IPS-20b (cell line): ENCODE measurements at regions not wholly inside any gene's neighbourhood (a gene's known extent, or its start where the extent isn't known, plus 50 kb on each side); places are given as distances from the start of the nearest gene placed in this dataset.

ENCODE experiments used
- H3K27ac ChIP-seq: one replicate; pipeline ENCODE4 v1.5.1; 2013; ENCODE audit warnings: low read length
- H3K27me3 ChIP-seq: 2 replicates; pipeline ENCODE4 v1.6.1; 2013; ENCODE audit warnings: mild to moderate bottlenecking, low read length, inconsistent platforms; ENCODE audit not compliant: insufficient read depth
- H3K36me3 ChIP-seq: 2 replicates; pipeline ENCODE4 v1.6.1; 2013; ENCODE audit warnings: low read depth, mild to moderate bottlenecking, inconsistent platforms, low read length, moderate library complexity; ENCODE audit not compliant: insufficient read depth
- H3K4me1 ChIP-seq: 2 replicates; pipeline ENCODE4 v1.6.1; 2013; ENCODE audit warnings: mild to moderate bottlenecking, control low read depth, inconsistent platforms, low read length, moderate library complexity; ENCODE audit not compliant: insufficient read depth
- H3K4me3 ChIP-seq: 2 replicates; pipeline ENCODE4 v1.5.1; 2013; ENCODE audit warnings: mild to moderate bottlenecking, low read length, inconsistent platforms
- H3K9ac ChIP-seq: 2 replicates; pipeline ENCODE4 v1.6.1; 2013; ENCODE audit warnings: low read depth, mild to moderate bottlenecking, inconsistent platforms, low read length, moderate library complexity
- H3K9me3 ChIP-seq: 2 replicates; pipeline ENCODE4 v1.6.1; 2013; ENCODE audit warnings: mild to moderate bottlenecking, low read depth, low read length, inconsistent platforms; ENCODE audit not compliant: insufficient read depth

DNA sequence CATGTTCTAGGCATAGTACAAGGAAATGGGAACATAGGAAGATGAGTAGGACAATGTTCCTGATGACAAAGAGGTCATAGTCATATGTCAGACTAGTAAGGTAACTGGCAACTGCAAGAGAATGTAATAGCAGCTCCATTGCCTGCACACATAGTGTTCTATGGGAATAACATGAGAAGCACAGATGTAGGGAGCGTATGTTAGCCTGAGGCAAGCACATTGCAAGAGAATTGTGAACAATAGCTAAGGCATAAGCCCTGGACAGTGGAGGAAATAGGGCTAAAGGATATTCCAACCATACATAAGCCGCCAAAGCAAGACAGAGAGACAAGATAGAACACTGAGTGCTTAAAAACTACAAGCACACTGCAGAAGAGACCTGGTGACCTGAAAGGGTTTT, 1017.0 kb upstream of the TENM4 start:
- Histone ChIP-seq H3K4me3 (no peak overlapping the region), H3K36me3 (no peaks in the 10 kb centered on the region), H3K4me1 (peaks cover 3% of the 10 kb centered on the region; the same call in 1 of the 2 replicates)

GRCh38 chr11:80455818-80456217, 1015.0 kb upstream of the TENM4 start:
- Histone ChIP-seq H3K27me3 (no peaks in the 10 kb centered on the region), H3K4me3 (no peak overlapping the region), H3K27ac (no peak overlapping the region), H3K9me3 (no peaks in the 10 kb centered on the region), H3K9ac (no peak overlapping the region), H3K4me1 (peaks cover 3% of the 10 kb centered on the region; the same call in 1 of the 2 replicates), H3K36me3 (no peaks in the 10 kb centered on the region)

More for the DNA sequence above, 1017.0 kb upstream of the TENM4 start:
- no peak overlapping the region for H3K27ac ChIP-seq
- no peaks in the 10 kb centered on the region for H3K9me3 ChIP-seq
- H3K27me3 ChIP-seq, result no peaks in the 10 kb centered on the region
- H3K9ac ChIP-seq, result no peak overlapping the region

DNA sequence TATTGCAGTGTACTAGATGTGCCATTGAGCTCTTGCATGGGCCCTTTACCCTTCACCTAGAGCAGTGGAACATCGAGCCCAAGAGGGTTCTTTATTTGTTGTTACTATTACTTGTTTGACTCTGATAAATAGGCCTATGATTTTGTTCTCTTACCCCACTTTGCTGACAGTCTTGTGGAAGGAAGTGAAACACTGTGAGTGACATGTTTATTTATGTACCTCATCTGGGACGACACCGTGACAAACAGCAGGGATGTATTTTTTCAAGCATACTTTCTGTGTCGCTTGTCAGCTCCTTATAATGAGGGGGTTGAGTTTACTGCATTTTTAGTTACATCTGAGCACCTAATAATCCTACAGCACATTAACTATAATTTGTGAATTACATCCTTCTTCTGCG, 1010.3 kb upstream of the TENM4 start:
- Histone ChIP-seq H3K27me3 (no peaks in the 10 kb centered on the region), H3K9me3 (no peaks in the 10 kb centered on the region), H3K36me3 (no peaks in the 10 kb centered on the region), H3K4me3 (no peak overlapping the region), H3K4me1 (peaks cover 1% of the 10 kb centered on the region; the same call in 1 of the 2 replicates), H3K27ac (no peak overlapping the region), H3K9ac (no peak overlapping the region)

DNA sequence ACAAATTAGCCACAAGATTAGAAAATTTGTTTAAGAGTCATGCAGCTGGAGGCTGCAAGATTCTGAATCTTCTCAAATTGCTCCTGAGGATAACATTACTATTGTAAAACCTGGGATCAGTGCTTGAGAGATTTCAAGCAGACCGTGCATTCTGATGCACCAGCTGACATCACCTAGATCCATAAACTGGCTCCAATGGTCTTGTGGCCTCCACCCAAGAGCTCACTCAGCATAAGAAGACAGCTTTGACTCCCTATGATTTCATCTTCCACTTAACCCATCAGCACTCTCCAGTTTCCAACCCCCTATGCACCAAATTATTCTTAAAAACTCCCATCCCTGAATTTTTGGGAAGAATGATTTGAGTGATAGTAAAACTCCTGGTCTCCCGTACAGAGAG, 1007.9 kb upstream of the TENM4 start:
- H3K36me3 ChIP-seq, result no peaks in the 10 kb centered on the region
- H3K4me1 ChIP-seq, result no peaks in the 10 kb centered on the region
- H3K9ac ChIP-seq, result no peak overlapping the region

GRCh38 chr11:80443177-80443576, 1002.3 kb upstream of the TENM4 start:
- Histone ChIP-seq H3K27me3 (no peaks in the 10 kb centered on the region), H3K4me3 (no peak overlapping the region), H3K9ac (no peak overlapping the region), H3K4me1 (no peaks in the 10 kb centered on the region), H3K9me3 (no peaks in the 10 kb centered on the region), H3K27ac (no peak overlapping the region), H3K36me3 (no peaks in the 10 kb centered on the region)

More for the DNA sequence above, 1007.9 kb upstream of the TENM4 start:
- Histone ChIP-seq H3K27me3 (no peaks in the 10 kb centered on the region), H3K4me3 (no peak overlapping the region), H3K27ac (no peak overlapping the region), H3K9me3 (no peaks in the 10 kb centered on the region)

DNA sequence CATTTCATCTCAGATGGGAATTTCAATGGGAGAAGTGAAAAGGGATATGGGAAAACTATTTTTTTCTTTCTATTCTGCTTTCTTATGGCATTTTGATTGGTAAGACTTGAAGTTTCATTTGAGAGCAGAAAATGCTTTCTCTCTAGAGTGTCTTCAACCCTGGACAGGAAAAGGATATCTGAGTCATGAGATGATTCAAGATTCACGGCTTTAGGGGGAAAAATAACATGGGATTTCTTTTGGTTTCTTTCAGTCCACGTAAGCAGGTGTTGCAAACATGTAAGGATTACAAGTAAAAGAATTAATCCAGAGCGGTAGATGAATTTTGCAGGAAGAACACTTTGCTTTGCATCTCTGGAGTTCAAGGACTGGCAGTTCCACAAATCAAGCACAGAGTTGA, 1001.0 kb upstream of the TENM4 start:
- no peak overlapping the region for H3K27ac ChIP-seq
- H3K4me1 ChIP-seq, result no peaks in the 10 kb centered on the region
- no peaks in the 10 kb centered on the region for H3K9me3 ChIP-seq
- no peak overlapping the region for H3K4me3 ChIP-seq
- H3K9ac ChIP-seq, result no peak overlapping the region
- H3K36me3 ChIP-seq, result no peaks in the 10 kb centered on the region
- no peaks in the 10 kb centered on the region for H3K27me3 ChIP-seq

DNA sequence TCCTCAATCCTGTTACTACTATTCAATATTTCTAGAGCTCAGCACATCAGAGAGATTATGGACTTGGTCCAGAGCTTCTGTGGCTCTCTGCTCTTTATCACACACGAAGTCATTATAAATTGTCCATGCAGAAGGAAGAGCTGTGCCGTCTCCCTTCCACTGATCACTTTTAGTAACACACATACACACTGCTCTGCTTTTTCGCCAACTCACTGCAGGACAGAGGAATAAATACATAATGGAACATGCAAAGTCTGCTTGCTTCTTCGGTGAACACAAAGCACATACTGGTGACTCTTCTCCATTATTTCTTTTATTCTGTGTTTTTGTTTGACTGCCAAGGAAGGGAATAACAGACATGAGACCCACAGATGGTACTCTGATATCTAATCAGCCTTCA, 1000.0 kb upstream of the TENM4 start:
- H3K9me3 ChIP-seq, result no peaks in the 10 kb centered on the region
- H3K36me3 ChIP-seq, result no peaks in the 10 kb centered on the region
- H3K4me1 ChIP-seq, result no peaks in the 10 kb centered on the region
- H3K27ac ChIP-seq, result no peak overlapping the region
- H3K4me3 ChIP-seq, result no peak overlapping the region
- H3K27me3 ChIP-seq, result no peaks in the 10 kb centered on the region
- H3K9ac ChIP-seq, result no peak overlapping the region

GRCh38 chr11:80436547-80436946, 995.7 kb upstream of the TENM4 start:
- no peak overlapping the region for H3K9ac ChIP-seq
- no peaks in the 10 kb centered on the region for H3K9me3 ChIP-seq
- H3K4me3 ChIP-seq, result no peak overlapping the region
- H3K4me1 ChIP-seq, result no peaks in the 10 kb centered on the region
- no peaks in the 10 kb centered on the region for H3K36me3 ChIP-seq
- H3K27me3 ChIP-seq, result no peaks in the 10 kb centered on the region
- H3K27ac ChIP-seq, result no peak overlapping the region

DNA sequence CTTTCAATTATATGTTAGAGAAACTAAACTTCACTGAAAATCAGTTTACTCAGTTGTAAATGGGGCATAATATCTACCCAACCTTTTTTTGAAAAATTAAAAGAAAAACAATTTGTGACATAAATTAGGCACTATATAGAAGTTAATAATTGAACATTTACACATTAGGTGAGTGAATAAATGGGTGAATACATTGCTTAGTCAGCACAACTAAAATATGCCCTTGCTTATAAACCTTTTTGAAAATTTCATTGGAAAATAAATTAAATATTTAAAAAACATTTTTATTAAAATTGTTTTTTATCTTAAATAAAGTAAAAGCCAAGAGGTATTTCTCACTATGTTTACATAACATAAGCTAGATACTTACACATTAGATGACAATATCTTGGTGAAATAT, 994.5 kb upstream of the TENM4 start:
- Histone ChIP-seq H3K9ac (no peak overlapping the region), H3K4me3 (no peak overlapping the region), H3K4me1 (no peaks in the 10 kb centered on the region)

DNA sequence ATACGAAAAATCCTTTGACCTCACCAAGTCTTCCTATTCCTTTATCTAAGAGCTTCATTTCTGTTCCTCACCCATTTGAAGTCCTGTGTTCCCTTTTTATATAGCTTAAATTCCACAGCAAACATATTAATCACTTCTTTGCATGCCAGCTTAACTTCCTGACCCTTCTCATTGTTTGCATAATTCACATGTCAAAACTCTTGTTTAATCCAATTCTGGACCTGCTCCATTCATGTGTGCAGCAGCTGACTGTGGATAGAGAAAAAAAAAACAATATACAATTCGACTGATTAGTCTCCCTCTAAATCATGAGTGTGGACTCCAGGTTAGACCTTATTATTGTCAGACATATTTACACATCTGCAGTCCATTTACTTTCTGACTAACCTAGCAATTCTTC, 991.2 kb upstream of the TENM4 start:
- H3K36me3 ChIP-seq, result no peaks in the 10 kb centered on the region
- H3K27me3 ChIP-seq, result no peaks in the 10 kb centered on the region
- H3K9ac ChIP-seq, result no peak overlapping the region
- no peak overlapping the region for H3K27ac ChIP-seq
- H3K9me3 ChIP-seq, result no peaks in the 10 kb centered on the region
- no peak overlapping the region for H3K4me3 ChIP-seq
- H3K4me1 ChIP-seq, result no peaks in the 10 kb centered on the region

More for the DNA sequence above, 994.5 kb upstream of the TENM4 start:
- no peaks in the 10 kb centered on the region for H3K27me3 ChIP-seq
- no peak overlapping the region for H3K27ac ChIP-seq
- no peaks in the 10 kb centered on the region for H3K9me3 ChIP-seq
- no peaks in the 10 kb centered on the region for H3K36me3 ChIP-seq

GRCh38 chr11:80424012-80424695, 983.3 kb upstream of the TENM4 start:
- no peak overlapping the region for H3K9ac ChIP-seq
- H3K27me3 ChIP-seq, result no peaks in the 10 kb centered on the region
- H3K4me1 ChIP-seq, result no peaks in the 10 kb centered on the region
- H3K9me3 ChIP-seq, result no peaks in the 10 kb centered on the region
- no peak overlapping the region for H3K4me3 ChIP-seq
- no peak overlapping the region for H3K27ac ChIP-seq
- no peaks in the 10 kb centered on the region for H3K36me3 ChIP-seq

DNA sequence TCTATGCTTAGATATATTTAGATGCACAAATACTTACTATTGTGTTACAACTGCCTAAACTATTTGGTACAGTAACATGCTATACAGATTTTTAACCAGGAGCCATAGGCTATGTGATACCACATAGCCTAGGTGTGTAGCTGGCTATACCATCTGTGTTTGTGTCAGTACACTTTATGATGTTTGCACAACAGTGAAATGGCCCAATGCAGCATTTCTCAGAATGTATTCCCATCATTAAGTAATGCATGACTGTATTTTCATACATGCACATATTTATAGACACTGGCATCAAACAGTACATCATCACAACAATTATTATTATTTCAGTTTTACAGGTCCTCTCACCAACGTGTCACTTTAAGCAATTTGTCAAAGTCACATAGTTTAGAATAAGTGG, 979.5 kb upstream of the TENM4 start:
- Histone ChIP-seq H3K4me3 (no peak overlapping the region), H3K36me3 (no peaks in the 10 kb centered on the region), H3K27me3 (no peaks in the 10 kb centered on the region), H3K9me3 (no peaks in the 10 kb centered on the region), H3K27ac (no peak overlapping the region), H3K9ac (no peak overlapping the region), H3K4me1 (no peaks in the 10 kb centered on the region)
